ENCODE measurements at regions not wholly inside any gene's neighbourhood (a gene's known extent, or its start where the extent isn't known, plus 50 kb on each side); places are given as distances from the start of the nearest gene placed in this dataset.

DNA sequence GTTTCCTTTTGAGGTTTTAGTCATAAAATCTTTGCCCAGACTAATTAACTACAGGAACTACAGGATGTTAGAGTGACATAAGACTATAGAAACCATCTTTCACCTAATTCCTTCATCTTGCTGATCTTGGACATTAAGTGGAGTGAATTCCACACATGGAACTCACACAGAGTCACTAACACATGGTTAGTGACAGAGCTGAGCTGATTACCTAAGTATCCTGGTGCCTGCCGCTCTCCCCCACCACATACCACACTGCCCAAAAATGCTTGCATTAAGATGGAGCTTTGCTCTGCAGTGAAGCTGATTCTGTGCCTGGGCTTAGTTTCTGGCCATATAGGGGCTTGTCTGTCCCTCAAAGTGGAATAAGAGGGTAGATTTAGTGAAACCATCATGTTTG is 332.9 kb upstream of the NT5C1B start:
- no peak for DNase-seq

DNA sequence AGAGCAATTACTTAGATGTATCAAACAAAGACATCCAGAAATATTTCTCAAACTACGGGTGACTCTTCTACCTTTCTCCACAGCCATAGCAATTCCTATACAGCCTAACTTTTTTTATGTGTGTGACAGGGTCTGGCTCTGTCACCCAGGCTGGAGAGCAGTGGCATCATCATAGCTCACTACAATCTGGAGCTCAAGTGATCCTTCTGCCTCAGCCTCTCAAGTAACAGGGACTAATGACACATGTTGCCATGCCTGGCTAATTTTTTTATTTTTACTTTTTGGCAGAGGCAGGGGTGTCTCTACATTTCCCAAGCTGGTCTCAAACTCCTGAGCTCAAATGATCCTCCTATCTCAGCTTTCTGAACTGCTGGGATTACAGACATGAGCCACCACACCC is 328.9 kb upstream of the NT5C1B start:
- no peak for DNase-seq

DNA sequence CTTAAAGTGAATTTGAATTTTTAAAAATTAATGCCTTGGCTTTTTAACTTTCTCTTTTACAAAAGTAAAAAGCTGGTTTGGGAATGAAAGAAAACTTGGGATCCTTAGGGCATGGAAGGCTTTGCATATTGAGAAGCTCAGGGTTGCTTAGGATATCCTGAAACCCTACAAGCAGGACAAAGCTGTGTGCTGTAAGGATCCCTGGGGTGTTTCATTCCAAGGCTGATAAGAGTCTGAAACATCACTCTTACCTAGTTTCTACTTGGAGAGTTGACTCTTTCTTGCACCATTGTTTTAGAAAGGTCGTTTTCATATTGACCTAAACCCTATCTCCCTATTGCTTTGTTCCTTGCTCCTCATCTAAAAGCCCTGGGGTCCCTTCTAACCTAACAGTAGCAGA is 325.9 kb upstream of the NT5C1B start:
- DNase-seq, result no peak

DNA sequence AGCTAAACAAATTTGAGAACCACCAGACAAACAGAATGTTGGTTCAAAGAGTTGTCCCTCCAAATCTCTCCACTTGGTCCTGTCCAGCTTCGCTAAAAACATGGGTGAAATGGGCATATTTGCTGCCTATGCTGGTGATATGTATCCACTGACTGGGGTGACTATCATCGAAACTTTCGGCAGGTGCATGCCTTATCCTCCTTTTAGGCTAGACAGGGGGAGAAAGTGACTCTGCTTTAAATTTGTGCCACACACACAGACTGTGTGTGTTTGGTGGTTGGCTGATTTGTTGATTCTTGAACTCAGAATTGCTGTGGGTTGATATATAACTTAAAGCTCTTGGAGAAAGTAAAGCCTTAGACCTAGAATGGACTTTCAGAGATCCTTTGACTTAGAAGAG is 324.1 kb upstream of the NT5C1B start:
- DNase-seq, result no peak

DNA sequence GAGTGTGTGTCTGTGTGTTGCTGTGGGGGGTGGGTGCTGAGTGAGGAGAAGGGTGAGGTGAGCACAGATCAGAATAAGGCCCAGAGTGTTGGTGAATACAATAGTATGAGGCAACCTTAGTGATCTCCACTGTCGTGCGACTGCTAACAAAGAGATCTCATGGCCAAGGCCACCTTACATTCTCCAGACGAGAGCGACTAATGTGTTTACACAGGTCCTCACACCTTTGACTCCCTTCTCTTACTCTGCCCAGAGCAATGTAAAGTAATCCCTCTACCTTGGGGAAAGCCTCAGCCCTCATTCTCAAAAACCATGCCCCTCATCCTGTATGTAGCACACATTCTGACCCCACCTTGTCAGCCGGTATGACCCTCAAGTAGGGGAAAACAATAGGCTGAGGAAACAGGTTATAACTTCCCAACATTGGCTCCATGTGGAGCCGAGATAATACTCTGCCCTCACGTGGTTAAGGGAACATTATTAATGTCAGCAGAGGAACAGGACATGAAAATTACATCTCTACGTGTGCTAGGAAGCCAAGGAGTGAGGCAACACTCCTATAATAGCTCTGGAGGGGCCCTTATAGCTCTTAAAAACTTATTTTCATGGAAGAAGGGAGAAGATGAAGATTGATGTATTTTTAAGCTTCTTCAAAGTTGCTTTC is 323.0 kb upstream of the NT5C1B start:
- DNase-seq, result no peak

DNA sequence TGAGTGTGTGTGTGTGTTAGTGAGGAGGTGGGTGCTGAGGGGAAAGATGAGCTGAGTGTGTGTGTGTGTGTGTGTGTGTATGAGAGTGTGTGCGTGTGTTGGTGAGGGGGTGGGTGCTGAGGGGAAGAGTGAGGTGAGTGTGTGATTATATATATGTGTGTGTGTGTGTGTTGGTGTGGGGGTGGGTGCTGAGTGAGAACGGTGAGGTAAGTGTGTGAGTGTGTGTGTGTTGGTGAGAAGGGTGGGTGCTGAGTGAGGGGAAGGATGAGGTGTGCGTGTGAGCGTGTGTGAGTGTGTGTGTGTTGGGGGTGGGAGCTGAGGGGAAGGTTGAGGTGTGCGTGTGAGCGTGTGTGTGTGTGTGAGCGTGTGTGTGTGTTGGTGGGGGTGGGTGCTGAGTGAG is 322.0 kb upstream of the NT5C1B start:
- no peak for DNase-seq

DNA sequence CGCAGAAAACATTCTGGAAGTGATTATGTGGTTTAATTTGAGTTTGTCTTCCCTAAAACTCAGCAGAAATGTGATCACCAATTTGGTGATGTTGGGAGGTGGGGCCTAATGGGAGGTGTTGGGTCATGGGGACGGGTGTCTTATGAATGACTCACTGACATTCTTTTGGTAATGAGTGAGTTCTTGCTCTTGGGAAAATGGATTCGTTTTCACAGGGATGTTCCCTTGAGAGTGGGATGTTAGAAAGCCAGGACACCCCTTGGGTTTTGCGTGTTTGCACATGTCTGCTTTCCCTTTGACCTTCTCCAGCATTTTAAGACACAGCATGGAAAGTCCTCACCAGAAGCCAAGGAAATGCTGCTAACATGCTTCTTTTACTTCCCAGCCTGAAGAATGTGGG is 321.5 kb upstream of the NT5C1B start:
- DNase-seq, result no peak

DNA sequence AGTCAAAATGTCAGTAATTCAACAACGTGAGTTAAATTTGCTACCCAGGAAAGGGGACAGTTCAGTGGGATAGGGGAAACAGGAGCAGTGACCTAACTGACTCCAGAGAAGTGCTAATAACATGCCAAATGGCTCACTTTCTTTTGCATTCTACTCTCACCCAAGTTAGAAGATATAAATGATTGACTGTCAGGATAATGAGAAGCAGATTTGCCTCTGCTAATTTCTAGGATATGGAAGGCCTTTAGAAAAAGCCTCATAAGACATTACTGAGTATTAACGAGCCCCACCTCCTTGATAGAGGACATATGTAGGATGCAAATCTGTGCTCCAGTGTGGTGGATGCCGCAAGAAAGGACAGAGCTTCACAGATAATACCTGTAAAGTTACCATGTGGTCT is 318.6 kb upstream of the NT5C1B start:
- DNase-seq, result no peak

DNA sequence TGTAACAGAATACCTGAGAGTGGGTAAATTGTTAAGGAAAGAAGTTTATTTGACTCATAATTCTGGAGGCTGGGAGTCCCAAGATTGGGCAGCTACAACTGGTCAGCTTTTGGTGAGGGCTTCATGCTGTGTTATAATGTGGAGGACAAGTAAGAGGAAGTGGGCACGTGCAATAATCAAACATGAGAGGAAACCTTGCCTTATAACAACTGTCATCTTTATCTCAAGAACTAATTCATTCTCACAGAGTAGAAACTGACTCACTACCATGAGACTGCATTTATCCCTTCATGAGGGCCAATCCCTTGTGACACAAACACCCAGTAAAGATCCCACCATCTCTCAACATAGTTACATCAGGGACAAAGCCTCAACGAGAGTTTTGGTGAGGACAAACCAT is 318.1 kb upstream of the NT5C1B start:
- no peak for DNase-seq

DNA sequence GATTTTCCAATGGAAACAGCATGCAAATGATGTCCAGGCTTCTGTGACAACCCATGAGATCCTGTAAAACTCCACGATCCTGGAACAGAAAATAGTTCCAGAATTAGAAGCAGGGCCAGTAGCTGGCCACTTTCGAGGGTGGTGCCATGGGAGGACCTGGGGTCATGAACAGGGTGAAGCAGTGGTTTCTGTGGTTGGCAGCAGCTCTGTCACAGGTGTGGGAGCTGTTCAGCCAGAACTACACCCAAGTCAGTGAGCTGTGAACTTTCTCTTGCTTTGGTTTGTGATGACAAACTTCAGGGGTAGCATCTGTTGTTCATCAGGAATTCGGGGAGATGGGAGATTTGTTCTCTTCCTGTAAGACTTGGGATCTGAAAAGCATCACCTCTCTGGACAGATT is 314.4 kb upstream of the NT5C1B start:
- no peak for DNase-seq

DNA sequence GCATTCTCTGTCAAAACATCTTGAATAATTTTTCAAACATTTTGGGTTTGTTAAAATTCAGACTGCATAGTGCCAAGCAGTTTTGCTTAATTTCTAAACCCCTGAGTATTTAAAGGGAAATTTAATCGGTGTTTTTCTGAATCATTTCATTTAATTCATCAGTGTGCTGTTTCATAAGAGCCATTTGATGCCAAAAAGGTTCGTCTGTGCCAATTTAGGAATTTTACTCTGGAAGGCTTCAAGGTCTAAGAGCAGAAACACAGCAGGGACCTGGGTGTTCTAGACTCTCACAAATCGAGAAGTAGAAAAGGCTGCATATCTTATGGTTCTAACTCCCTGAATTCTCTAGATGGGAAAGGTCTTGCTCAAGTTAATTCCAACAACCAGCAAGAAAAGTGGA is 311.9 kb upstream of the NT5C1B start:
- no peak for DNase-seq

DNA sequence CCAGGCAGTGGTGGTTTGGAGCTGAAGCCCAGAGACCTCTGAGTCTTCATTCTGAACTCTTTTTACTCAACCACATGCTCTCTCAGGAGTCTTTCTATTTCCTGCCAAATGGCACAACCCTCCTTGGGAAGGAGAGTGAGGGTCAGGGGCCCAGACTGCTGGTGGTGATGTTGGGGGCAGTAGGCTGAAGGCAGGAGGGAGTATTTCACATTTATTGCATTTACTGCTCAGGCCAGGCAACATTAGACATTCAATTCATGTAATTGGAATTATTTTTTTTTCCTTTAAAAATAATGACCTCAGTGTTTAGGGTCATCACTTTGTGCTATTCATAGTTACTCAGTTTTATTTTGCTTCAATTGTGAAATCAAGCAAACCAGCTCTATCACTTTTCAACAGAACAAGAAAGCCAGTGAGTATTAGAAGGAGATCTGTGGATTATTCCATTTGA is 311.3 kb upstream of the NT5C1B start:
- no peak for DNase-seq

DNA sequence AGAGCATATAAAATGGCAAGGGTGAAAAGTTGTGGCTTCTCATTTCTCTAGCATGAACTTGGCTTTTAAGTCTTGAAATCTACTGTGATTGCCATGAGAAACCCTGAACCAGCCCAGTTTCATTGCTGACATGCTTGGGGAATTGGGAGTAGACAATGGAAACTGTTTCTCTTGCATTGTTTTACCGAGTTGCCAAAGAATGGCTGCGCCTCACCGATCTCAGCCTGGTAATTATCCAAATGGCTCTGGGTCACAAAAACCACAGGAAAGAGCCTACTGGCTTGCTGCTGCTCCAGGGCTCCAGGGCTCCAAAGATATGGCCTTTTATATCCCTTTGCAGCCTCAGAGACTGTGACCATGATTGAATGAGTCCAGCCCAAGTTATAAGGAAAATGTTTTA is 310.4 kb upstream of the NT5C1B start:
- DNase-seq, result no peak

DNA sequence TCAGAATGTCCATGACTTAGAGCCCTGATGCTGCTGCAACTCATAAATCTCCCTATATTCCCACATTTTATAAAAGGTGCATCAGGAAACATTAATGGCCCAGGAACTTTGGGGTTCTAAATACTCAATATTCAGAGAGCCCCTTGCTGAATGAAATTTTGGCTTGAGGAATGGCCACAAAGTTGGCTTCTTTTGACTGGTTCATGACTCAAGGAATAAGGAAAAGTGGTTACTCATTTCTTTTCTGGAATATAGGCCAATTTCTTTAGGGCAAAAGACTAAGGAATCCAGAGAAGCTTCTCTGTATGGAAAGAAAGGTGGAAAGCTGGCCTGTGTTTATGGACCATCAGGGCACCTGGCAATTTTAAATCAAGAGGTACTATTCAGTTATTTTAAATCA is 308.9 kb upstream of the NT5C1B start:
- no peak for DNase-seq

DNA sequence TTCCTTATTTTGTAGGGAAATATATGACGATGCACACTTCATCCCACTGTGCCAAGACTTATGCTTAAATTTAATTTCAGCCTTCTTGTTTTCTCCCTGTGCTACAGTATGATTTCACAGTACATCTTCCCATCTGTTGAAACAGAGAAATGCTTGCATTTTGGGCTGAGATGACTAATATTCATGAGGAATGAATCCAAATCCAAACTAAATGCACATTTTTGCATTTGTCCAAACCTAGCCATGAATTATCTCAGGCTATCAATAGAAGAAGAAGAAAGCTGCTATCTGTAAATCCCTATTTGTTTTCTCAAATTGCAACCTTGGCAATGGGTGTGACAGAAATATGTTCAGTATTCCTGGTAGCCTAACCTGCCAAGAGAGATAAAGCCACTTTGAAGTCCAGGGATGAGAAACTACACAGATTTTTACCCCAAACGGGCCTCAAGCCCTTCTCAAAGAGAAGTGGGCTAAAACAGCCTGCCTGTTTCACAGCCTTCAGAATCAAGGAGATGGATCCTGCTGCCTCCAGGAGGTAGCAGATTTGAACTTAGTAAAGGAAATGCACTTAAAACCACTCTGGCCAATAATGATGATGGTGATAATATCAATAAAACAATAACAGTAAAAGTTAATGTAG is 306.9 kb upstream of the NT5C1B start:
- no peak for DNase-seq

DNA sequence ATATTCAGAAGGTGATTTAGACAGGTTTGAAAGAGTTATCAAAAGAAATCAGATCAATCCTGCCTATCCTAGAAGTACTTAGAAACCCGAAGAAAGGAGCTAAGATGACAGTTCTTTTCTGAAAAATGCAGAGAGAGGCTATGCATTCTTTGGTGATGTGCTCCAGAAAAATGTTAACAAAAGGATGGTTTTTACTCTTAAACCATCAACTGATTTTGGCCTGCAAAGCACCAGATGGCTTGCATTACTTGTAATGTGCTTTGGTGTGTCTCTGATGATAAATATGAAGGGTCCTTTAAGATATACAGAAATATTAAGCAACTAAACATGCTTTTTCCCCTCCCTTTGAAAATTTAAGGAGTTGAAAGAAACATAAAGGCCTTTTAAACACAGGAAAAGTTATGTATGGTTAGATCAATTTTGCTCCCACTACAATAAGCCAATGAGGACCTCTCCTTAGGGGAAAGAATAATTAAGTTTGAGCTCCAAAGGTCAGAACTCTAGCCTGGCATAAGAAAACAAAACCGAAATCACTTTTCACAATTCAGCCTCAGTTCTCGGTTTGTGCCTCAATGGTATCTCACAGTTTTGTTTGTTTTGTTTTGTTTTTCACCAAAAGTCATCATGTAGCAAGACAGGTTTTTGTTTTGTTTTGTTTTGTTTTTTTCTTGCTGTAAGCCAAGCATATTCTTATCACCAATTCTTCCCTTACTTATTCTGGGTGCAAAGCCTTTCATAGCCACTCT is 302.4 kb upstream of the NT5C1B start:
- DNase-seq, result no peak

DNA sequence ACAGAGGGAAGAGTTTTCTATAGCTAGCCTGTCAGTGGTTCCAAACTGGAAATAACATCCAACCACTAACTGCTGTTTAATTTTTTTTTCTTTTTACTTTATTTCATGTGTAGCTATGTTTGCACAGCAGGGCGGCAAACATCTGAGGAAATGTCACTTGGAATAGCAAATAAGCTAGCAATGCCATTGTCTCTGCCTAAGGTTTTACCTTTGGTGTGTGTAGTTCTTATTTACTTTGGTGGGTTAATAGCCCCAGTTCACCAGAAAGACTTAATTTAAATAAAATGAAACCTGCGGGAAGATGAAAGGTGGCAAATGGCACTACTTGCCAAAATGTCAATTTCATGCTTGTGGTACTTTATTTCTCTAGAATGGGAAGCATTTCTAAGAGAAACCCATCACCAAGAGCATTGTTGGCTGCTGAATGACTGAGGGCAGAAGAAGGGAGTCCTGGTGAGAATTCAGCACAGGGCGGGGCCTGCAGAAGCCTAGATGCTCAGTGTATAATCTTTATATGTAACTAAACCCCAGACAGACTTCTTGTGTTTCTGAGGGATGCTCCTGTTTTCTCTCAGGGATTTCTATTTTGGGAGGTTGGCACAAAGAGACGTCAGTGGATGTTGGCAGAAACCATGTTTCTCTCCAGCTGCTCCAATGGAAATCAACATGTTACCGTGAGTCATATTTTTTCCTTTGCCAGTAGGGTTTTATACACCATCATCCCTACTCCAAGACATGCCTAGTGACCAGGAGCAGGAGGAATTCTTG is 300.4 kb upstream of the NT5C1B start:
- DNase-seq, result no peak

DNA sequence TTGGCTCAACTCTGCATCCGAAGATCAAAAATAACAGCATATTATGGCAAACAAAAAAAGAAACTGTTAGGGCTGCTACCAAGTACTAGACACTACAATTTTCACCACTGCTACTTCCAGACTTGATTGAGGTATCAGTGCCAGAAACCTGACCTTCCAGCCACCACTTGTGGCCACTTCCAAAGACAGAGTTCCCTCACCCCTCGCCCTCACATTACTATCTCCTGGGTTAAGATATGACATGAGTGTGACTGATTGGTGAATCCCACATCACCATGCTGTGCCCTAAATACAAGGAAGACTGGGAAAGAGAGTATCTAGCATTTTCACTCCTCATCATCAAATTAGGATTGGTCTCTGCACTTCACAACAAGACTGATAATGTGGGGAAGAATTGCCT is 296.1 kb upstream of the NT5C1B start:
- DNase-seq, result no peak

DNA sequence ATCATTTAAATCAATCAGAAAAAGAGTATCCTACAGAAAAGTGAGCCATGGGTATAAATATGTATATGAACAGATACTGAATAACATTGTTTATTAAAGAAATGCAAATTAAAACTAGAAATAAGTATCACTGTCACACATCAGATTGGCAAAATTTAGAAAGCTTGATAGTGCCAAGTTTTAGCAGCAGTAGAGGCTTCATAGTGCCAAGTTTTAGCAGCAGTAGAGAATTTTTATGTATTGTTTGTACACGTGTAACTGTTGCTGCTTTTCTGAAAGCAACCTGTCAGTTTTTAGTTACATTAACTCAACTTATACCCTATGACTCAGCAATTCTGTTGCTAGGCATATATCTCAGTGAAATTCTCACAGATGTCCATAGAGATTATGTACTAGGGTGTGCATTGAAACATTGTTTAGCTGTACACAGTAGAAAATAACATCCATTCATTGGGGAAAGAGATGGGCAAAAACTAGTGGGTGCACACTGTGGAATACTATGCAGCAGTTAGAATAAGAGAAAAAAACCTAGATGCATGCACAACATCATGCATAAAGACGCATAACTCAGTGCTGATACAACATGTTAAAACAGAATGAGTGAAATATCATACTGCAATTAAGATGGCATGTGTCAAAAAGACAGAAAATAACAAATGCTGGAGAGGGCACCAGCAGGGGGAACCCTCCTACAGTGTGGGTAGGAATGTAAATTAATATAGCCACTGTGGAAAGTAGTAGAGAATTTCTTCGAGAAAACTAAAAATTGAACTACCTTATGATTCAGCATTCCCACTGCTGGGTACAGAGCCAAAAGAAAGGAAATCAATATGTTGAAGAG is 294.5 kb upstream of the NT5C1B start:
- DNase-seq, result no peak

DNA sequence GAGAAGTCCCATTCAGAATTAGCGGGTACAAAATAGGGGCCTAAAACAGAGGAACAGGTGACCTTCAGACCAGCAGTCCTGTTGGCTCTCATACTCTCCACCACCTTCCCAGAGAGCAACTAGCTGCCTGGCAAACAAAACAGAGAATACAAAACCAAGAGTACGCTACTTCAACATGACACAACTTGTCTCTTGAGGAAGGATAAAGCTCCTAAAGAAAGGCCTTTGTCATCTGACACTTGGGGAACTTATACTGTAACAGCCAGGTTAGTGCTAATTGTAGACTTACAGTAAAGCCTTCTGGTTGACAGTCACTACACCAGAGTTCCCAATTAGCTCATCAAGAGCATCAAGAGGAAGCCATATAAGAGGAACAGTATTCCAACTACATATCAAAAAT is 282.1 kb upstream of the NT5C1B start:
- DNase-seq, result no peak

DNA sequence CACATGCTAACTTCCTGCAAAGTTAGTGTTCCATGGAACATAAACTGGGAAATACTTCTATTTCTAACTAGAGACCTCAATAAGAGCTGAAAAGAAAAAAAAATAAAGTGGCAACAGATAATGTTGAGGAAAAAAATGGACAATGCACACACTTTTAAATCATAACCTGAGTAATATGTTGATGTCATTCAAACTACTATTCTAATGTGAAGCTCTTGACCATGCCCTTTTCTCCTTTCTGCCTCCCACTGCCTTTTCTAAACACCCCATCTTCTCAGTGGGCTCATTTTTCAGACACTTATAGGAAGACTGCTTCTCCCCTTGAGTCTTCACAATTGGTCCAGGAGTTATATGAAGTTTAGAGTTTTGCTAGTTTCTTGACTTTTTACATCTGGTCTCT is 280.9 kb upstream of the NT5C1B start:
- no peak for DNase-seq

DNA sequence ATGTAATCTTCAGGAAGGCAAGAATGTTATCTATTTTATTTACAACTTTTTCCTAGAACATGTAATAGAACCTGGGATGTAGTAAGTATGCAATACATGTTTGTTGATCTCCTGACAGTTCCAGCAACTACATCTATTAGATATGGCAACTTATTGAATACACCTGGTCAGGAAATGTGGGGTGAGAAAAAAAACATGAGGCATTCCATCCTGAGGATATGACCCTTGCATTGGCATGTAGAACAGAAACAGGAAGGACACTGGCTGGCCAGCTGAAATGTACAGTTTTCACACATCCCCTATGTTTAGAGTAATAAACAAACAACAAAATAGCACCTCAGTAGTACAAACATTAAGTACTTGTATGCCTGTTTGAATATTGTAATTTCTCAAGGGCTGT is 272.6 kb upstream of the NT5C1B start:
- no peak for DNase-seq

DNA sequence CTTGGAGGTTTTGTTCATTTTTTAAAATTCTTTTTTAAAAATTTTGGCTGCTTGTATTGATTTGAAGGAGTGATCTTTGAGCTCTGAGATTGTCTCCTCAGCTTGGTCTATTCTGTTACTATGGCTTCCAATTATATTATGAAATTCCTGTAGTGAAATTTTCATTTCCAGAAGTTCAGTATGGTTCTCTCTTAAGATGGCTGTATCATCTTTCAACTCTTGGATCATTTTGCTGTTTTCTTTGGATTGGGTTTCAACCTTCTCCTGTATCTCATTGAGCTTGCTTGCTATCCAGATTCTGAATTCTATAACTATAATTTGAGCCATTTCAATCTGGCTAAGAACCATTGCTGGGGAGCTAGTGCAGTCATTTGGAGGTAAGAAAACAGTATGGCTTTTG is 270.8 kb upstream of the NT5C1B start:
- DNase-seq, result no peak

Measured in NCI-H748 treated with DMSO at 0.1 percent for 48 hours (cell line).